B cell (primary cell): ENCODE measurements at regions not wholly inside any gene's neighbourhood (a gene's known extent, or its start where the extent isn't known, plus 50 kb on each side); places are given as distances from the start of the nearest gene placed in this dataset.

Experiments
- ATAC-seq: fragments of 200-7000 bp; cut with Tn5 transposase; one replicate; pipeline ENCODE4 v1.10.0; 2021; ENCODE audit warnings: low read depth, mild to moderate bottlenecking, moderate number of reproducible peaks, moderate library complexity
- CTCF ChIA-PET: fragments of 350-600 bp; sonication (Branson Sonifier 250); formaldehyde crosslinking; loops from one replicate; lab custom pipeline; 2021; ENCODE audit warnings: antibody characterized with exemption, inconsistent platforms; lab: Charles Lee
- POLR2A ChIA-PET: fragments of 350-600 bp; sonication (Branson Sonifier 250); formaldehyde crosslinking; loops from one replicate; lab custom pipeline; 2021; ENCODE audit warnings: antibody characterized with exemption; lab: Charles Lee
- DNase-seq: peaks from one replicate; pipeline ENCODE4 v3.0.0; 2013
- H2AFZ ChIP-seq: 2 replicates; pipeline ENCODE4 v1.6.1; 2012; ENCODE audit warnings: mild to moderate bottlenecking, low read depth, low read length; ENCODE audit not compliant: insufficient read depth, poor library complexity, severe bottlenecking
- H3K27ac ChIP-seq, 2 donors: 1 replicate in 1 of 2; 2 replicates in 1 of 2; pipeline ENCODE4 v1.5.1; 2012 to 2013; ENCODE audit warnings: low read length in 2 of 2, mild to moderate bottlenecking in 2 of 2, moderate library complexity in 1 of 2
- H3K27me3 ChIP-seq, 4 experiments: fragments of 200-600 bp in 1 of 4; sonication (generic) in 1 of 4; replicated peaks in 1 of 4; 1 replicate in 2 of 4; 2 replicates in 2 of 4; pipeline versions ENCODE4 v1.6.1 to v1.7.0; 2013 to 2016; ENCODE audit warnings: low read length in 3 of 4, mild to moderate bottlenecking in 2 of 4, mixed read lengths in 1 of 4, moderate library complexity in 1 of 4; ENCODE audit not compliant: insufficient read depth in 4 of 4, control insufficient read depth in 3 of 4; ENCODE audit errors: control extremely low read depth in 1 of 4
- H3K36me3 ChIP-seq, 2 experiments: replicated peaks in 1 of 2; 1 replicate in 1 of 2; 2 replicates in 1 of 2; pipeline versions ENCODE4 v1.6.1 to v1.7.1; 2013; ENCODE audit warnings: low read length in 1 of 2; ENCODE audit not compliant: insufficient read depth in 2 of 2, control insufficient read depth in 1 of 2; ENCODE audit errors: control extremely low read depth in 1 of 2, extremely low read depth in 1 of 2
- H3K4me1 ChIP-seq, 2 donors: fragments of 200-600 bp in 1 of 2; sonication (generic) in 1 of 2; 1 replicate in 1 of 2; 2 replicates in 1 of 2; pipeline versions ENCODE4 v1.5.1 to v1.6.1; 2013 to 2017; ENCODE audit warnings: low read length in 2 of 2; ENCODE audit not compliant: control insufficient read depth in 2 of 2, insufficient read depth in 2 of 2
- H3K4me2 ChIP-seq: replicated peaks from 2 replicates; pipeline ENCODE3; 2012; ENCODE audit warnings: mild to moderate bottlenecking, low read depth, low read length; ENCODE audit not compliant: poor library complexity, severe bottlenecking
- H3K4me3 ChIP-seq, 5 experiments: fragments of 200-600 bp in 1 of 5; sonication (generic) in 1 of 5; 1 replicate in 3 of 5; 2 replicates in 2 of 5; pipeline versions ENCODE4 v1.5.1 to v1.7.0; 2011 to 2016; ENCODE audit warnings: low read length in 4 of 5, mild to moderate bottlenecking in 4 of 5, low read depth in 2 of 5, control low read depth in 1 of 5, moderate library complexity in 1 of 5; ENCODE audit not compliant: insufficient read depth in 1 of 5; ENCODE audit errors: control extremely low read depth in 1 of 5, extremely low read depth in 1 of 5
- H3K79me2 ChIP-seq: fragments of 200-600 bp; sonication (generic); one replicate; pipeline ENCODE4 v1.6.0; 2016; ENCODE audit warnings: low read length; ENCODE audit not compliant: control insufficient read depth, insufficient read depth
- H3K9ac ChIP-seq: fragments of 200-600 bp; sonication (generic); 2 replicates; pipeline ENCODE4 v1.6.1; 2017; ENCODE audit warnings: mild to moderate bottlenecking, low read length, moderate library complexity
- H3K9me3 ChIP-seq, 3 donors: one replicate each; pipeline versions ENCODE4 v1.6.1 to v1.7.1; 2013; ENCODE audit warnings: low read length in 2 of 3; ENCODE audit not compliant: control insufficient read depth in 2 of 3, insufficient read depth in 1 of 3; ENCODE audit errors: control extremely low read depth in 1 of 3
- H4K20me1 ChIP-seq: 2 replicates; pipeline ENCODE4 v1.6.0; 2012; ENCODE audit warnings: mild to moderate bottlenecking, low read length; ENCODE audit not compliant: insufficient read depth, control insufficient read depth, poor library complexity, severe bottlenecking
- H3K27ac Mint-ChIP-seq: one replicate; pipeline ENCODE4 v1.8.0; 2021; ENCODE audit warnings: mixed read lengths
- H3K27me3 Mint-ChIP-seq: one replicate; pipeline ENCODE4 v1.8.0; 2021; ENCODE audit warnings: mixed read lengths
- H3K4me1 Mint-ChIP-seq: one replicate; pipeline ENCODE4 v1.8.0; 2021; ENCODE audit warnings: mixed read lengths
- H3K4me3 Mint-ChIP-seq: one replicate; pipeline ENCODE4 v1.8.0; 2021; ENCODE audit warnings: mixed read lengths
- H3K9me3 Mint-ChIP-seq: one replicate; pipeline ENCODE4 v1.8.0; 2022; ENCODE audit warnings: mixed read lengths; ENCODE audit not compliant: insufficient read depth
- CTCF ChIP-seq: fragments of 200-600 bp; IDR thresholded peaks from one replicate; pipeline ENCODE4 v1.8.0; 2022; ENCODE audit warnings: antibody characterized with exemption, mild to moderate bottlenecking
- EZH2 ChIP-seq: IDR thresholded peaks from 2 replicates; pipeline ENCODE4 v1.6.1; 2012; ENCODE audit warnings: borderline replicate concordance, low read depth, mild to moderate bottlenecking, moderate library complexity, low read length; ENCODE audit not compliant: insufficient read depth, poor library complexity, severe bottlenecking
- WGBS: methylation state at CpG from one replicate; pipeline ENCODE4 v1.1.5; 2013; ENCODE audit warnings: missing lambda C conversion rate; ENCODE audit not compliant: insufficient coverage; 5-methylcytosine and 5-hydroxymethylcytosine counted together
- intact Hi-C: fragments of 100-400 bp; cut with micrococcal nuclease; formaldehyde crosslinking; loops from one replicate; pipeline ENCODE4 v1.10.0; 2022

GRCh38 chr5:82713811-82714210 lies 363.4 kb downstream of the TMEM167A start:
- Histone ChIP-seq H3K4me1 (no peaks in the 10 kb centered on the region), H3K9me3 (no peaks in the 10 kb centered on the region), H2AFZ (no peak overlapping the region), H3K4me2 (no peak overlapping the region), H3K9ac (no peak overlapping the region), H3K27ac (no peak overlapping the region), H3K36me3 (no peaks in the 10 kb centered on the region), H3K27me3 (no peaks in the 10 kb centered on the region), H3K79me2 (no peaks in the 10 kb centered on the region), H3K4me3 (no peak overlapping the region), H4K20me1 (no peaks in the 10 kb centered on the region)
- Mint-ChIP-seq H3K27ac (no peak overlapping the region), H3K4me3 (no peak overlapping the region), H3K4me1 (no peaks in the 10 kb centered on the region), H3K27me3 (no peaks in the 10 kb centered on the region), H3K9me3 (no peaks in the 10 kb centered on the region)
- ChIA-PET CTCF (no interaction called here), POLR2A (no interaction called here)
- TF ChIP-seq EZH2 (no peak), CTCF (no peak)
- ATAC-seq: no peak
- no peak for DNase-seq
- 80% methylated on average over 1 of the region's 2 CpGs for WGBS
- intact Hi-C loops: no loop called here

DNA sequence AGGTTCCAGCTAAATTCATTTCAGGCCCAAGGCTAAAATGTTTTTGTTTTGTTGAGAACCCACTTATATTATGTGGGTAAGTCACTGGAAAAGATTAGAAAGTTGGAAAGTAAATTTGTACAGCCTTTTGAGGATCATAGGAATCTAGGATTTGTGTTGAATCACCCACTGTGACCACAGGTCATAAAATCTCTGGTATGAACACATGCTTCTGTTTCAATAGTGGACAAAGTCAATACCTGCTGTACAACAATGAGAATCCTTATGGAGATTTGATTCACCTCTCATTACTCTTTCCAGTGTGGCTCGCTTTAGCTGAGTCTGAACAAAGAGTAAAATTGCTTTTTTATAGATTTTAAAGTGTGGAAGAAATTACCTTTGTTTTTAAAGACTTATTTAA lies 369.5 kb downstream of the TMEM167A start:
- no peak overlapping the region for H3K9ac ChIP-seq
- WGBS: no CpG with 5 or more reads among the region's 1 CpG
- Mint-ChIP-seq H3K9me3 (peaks cover 2% of the 10 kb centered on the region), H3K4me3 (no peak overlapping the region), H3K27ac (no peak overlapping the region), H3K4me1 (no peaks in the 10 kb centered on the region), H3K27me3 (no peaks in the 10 kb centered on the region)
- intact Hi-C loops: no loop called here
- H4K20me1 ChIP-seq: no peaks in the 10 kb centered on the region
- H3K27ac ChIP-seq: no peak overlapping the region
- no peaks in the 10 kb centered on the region for H3K79me2 ChIP-seq
- TF ChIP-seq EZH2 (no peak), CTCF (no peak)
- CTCF ChIA-PET: no interaction called here
- POLR2A ChIA-PET: no interaction called here
- no peak for DNase-seq
- H3K27me3 ChIP-seq: no peaks in the 10 kb centered on the region
- H3K9me3 ChIP-seq: no peaks in the 10 kb centered on the region
- H3K4me2 ChIP-seq: no peak overlapping the region
- no peak for ATAC-seq
- H2AFZ ChIP-seq: no peak overlapping the region
- no peaks in the 10 kb centered on the region for H3K4me1 ChIP-seq
- no peaks in the 10 kb centered on the region for H3K36me3 ChIP-seq
- no peak overlapping the region for H3K4me3 ChIP-seq
